C4-2B (cell line): ENCODE measurements at regions not wholly inside any gene's neighbourhood (a gene's known extent, or its start where the extent isn't known, plus 50 kb on each side); places are given as distances from the start of the nearest gene placed in this dataset.

Experiments
- H3K27ac ChIP-seq: fragments of 450-650 bp; 2 replicates; pipeline ENCODE4 v1.5.1; 2017
- ZFX ChIP-seq: fragments of 450-650 bp; IDR thresholded peaks from 2 replicates; pipeline ENCODE4 v1.6.1; 2017
- TF ChIP-seq, protein P1 (sequence below): fragments of 450-650 bp; conservative IDR thresholded peaks from 2 replicates; pipeline ENCODE4 v1.5.1; 2017; ENCODE audit warnings: mild to moderate bottlenecking

DNA sequence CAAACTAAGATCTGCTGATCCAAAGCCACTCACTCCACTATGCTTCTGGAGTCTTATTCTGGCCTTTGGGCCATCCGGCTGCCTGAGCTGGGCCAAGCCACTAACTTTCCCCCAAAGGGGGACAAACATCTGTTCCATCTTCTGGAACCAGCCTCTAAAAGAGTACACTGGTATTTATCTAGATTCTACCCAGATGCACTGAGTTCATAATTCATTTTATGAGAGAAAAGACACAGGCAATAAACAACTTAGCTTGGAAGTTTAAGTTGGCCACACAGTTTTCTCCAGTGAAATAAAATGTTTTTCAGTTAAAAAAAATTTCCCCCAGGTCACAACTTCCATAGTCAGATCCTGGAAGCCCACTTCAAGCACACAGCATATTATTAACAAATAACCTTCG is 80.1 kb upstream of the ARHGEF3 start:
- H3K27ac ChIP-seq: no peak overlapping the region
- TF ChIP-seq, protein P1, sequence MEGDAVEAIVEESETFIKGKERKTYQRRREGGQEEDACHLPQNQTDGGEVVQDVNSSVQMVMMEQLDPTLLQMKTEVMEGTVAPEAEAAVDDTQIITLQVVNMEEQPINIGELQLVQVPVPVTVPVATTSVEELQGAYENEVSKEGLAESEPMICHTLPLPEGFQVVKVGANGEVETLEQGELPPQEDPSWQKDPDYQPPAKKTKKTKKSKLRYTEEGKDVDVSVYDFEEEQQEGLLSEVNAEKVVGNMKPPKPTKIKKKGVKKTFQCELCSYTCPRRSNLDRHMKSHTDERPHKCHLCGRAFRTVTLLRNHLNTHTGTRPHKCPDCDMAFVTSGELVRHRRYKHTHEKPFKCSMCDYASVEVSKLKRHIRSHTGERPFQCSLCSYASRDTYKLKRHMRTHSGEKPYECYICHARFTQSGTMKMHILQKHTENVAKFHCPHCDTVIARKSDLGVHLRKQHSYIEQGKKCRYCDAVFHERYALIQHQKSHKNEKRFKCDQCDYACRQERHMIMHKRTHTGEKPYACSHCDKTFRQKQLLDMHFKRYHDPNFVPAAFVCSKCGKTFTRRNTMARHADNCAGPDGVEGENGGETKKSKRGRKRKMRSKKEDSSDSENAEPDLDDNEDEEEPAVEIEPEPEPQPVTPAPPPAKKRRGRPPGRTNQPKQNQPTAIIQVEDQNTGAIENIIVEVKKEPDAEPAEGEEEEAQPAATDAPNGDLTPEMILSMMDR: no peak
- TF ChIP-seq ZFX: no peak

DNA sequence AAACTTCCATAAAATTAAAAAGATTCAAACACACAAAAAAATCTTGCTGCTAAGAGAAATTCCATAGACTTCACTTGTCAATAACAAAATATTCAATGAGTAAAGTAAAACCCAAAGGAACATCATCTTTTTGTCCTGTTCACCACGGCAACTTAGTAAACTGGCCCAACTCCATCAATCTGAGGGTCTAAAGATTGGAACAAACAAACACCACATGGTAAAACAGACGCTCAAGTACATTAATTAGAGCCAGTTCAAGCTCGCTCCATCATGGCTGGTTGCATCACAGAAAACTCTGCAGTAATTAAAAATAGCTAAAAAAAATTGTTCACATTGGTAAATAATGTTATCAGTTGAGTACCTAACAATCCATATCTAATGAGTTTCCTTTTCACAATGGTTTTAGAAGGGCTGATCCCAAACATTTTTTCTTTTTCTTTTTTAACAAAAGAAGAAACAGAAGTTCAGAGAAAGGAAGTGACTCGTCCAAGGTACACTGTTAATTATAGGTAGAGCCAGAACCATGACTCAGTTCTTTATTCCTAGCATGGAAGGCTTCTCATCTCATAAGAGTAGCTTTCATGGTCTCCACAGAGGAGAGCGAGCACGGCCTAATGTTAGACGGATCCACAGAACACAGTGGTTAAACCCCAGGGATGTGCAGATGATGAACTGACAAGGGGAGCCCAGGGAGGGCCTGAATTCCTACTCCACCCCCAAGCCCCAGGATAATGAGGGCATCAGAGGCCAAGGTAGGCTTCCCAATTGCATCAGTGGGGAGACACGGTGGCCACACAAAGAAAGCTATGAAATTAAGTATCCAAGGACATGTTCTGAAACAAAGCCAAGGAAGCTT is 79.2 kb upstream of the ARHGEF3 start:
- TF ChIP-seq, protein P1: no peak
- TF ChIP-seq ZFX: no peak

DNA sequence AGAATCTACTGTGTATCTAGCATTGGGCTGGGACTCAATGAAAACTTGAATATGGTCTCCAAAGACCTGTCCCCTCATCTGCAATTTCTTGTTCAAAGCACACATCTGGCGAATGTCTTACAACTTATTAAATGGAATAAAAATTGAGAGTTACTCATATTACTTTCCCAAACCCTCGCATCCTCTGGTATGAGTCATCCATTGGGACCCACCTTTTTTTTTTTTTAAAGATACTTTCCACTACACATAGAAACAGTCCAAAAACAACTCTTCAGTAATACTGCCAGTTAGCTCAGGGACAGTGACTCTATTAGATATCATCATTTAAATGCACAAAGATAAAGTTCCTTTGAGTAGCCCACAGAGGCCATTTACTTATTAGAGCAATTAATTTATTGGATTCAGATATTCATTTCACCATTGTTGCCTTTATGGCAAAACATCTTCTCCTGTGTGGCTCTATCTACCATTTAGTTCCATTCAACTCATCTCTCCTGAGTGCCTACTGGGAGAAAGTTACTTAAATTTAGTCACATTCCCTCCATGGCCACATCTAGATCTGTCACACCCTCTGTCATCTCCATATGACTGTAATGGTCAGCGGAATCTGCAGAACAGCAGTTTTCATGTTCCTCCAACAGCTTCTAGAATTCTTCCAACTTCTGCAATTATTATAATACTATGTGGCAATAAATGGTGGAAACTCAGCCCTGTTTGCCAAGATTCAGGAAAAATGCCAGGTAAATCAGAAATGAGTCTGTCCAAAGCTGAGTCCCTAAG is 77.9 kb upstream of the ARHGEF3 start:
- no peak for TF ChIP-seq ZFX
- TF ChIP-seq, protein P1: no peak
- no peak overlapping the region for H3K27ac ChIP-seq

More for the DNA sequence above, 79.2 kb upstream of the ARHGEF3 start:
- H3K27ac ChIP-seq: no peak overlapping the region

DNA sequence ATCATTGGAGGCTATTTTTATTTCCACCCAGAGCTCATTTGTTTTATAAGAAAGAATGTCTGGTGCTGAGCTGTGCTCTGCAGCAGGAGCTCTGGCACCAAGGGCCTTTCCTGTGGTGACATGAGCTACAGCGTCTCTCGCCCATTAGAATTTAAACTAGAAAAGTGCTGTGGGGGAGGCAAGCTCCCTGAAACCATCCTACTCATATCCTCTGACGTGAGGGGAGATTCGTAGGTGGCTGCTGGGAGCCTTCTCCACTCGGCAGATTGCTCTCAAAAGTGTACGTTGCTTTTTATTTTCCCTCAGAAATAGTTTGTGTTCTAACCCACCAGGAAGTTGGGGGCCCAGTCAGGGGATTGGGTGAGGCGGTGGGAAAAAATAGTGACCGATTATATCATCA is 76.3 kb upstream of the ARHGEF3 start:
- TF ChIP-seq, protein P1: no peak
- TF ChIP-seq ZFX: no peak
- H3K27ac ChIP-seq: no peak overlapping the region

DNA sequence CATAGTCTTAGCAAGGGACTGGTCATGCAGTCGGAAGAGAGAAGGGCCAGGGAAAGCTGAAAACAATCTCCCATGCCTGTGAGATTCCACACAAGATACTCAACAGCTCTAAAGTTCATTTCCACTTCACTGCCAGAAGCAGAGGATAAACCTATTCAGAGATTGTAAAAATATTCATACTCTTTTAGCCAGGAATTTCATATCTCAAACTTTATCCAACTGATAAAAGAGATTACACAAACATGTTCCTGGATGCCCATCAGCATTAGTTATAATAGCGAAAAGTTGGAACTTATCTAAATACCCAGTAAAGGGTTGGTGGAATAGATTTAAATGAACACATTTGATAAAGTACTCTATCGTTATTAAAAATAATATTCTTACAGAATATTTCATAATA is 75.2 kb upstream of the ARHGEF3 start:
- no peak overlapping the region for H3K27ac ChIP-seq
- no peak for TF ChIP-seq ZFX
- TF ChIP-seq, protein P1: no peak

DNA sequence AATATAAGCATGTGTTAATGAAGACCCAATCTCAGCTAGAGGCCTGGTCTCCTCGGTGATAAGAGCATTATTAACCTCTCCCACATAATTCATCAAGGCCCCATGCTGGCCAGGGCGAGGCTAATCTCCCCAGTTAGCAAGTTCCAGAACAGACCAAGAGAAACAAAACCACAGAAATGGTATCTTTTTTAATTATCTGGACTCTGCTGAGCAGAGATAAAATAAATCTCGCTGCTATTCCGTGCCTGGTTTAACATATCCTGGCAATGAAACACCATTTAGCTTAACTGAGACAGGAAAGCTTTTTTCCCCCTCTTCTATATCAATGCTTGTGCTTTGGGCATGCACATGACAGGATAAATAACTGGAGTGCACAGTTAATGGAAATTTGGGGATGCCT is 72.5 kb upstream of the ARHGEF3 start:
- no peak for TF ChIP-seq ZFX
- TF ChIP-seq, protein P1: no peak

DNA sequence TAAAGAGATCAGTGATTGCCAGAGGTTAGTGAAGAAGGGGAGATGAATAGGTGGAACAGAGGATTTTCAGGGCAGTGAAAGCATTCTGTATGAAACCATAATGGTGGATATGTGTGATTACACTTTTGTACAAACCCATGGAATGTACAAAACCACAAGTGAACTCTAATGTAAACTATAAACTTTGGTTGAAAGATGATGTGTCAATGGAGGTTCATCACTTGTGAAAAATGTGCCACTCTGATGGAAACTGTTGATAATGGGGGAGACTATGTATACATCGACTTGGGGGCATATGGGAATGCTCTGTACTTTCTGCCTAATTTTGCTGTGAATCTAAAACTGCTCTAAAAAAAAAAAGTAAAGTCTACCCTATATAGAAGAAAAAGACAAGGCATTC is 68.7 kb upstream of the ARHGEF3 start:
- TF ChIP-seq, protein P1: no peak
- TF ChIP-seq ZFX: no peak
- no peak overlapping the region for H3K27ac ChIP-seq

More for the DNA sequence above, 72.5 kb upstream of the ARHGEF3 start:
- no peak overlapping the region for H3K27ac ChIP-seq
